Brain microvascular endothelial cell (primary cell): ENCODE measurements at regions not wholly inside any gene's neighbourhood (a gene's known extent, or its start where the extent isn't known, plus 50 kb on each side); places are given as distances from the start of the nearest gene placed in this dataset.

Experiments used
- DNase-seq: peaks from one replicate; pipeline ENCODE4 v3.0.0-alpha.2; 2020
- H3K27ac ChIP-seq: fragments of 250-450 bp; sonication (Bioruptor Pico); 2 replicates; pipeline ENCODE4 v1.5.1; 2020; ENCODE audit warnings: mild to moderate bottlenecking, moderate library complexity
- H3K27me3 ChIP-seq: fragments of 250-450 bp; sonication (Bioruptor Pico); replicated peaks from 2 replicates; pipeline ENCODE4 v1.5.1; 2020; ENCODE audit warnings: mild to moderate bottlenecking
- H3K36me3 ChIP-seq: fragments of 250-450 bp; sonication (Bioruptor Pico); replicated peaks from 2 replicates; pipeline ENCODE4 v1.5.1; 2020; ENCODE audit warnings: mild to moderate bottlenecking
- H3K4me3 ChIP-seq: 2 replicates; pipeline ENCODE4 v1.5.1; 2011; ENCODE audit warnings: low read depth, mild to moderate bottlenecking, control low read depth, low read length, moderate library complexity
- CTCF ChIP-seq: IDR thresholded peaks from 2 replicates; pipeline ENCODE4 v1.5.1; 2011; ENCODE audit warnings: low read depth, mild to moderate bottlenecking, moderate library complexity, low read length, control low read depth, inconsistent platforms; ENCODE audit errors: missing control alignments
- in situ Hi-C: cut with HindIII; loops from 2 replicates; pipeline ENCODE4 v1.10.0; 2017; ENCODE audit warnings: low sequenced_read_pairs, low pct_ligation_motif_present

- TF ChIP-seq CTCF, result no peak
- Histone ChIP-seq H3K27ac (no peak overlapping the region), H3K36me3 (no peaks in the 10 kb centered on the region), H3K27me3 (no peaks in the 10 kb centered on the region), H3K4me3 (no peak overlapping the region)
- DNase-seq, result no peak
- in situ Hi-C loops, result no loop called here
These were observed 526.9 kb upstream of the NECTIN3 start for GRCh38 chr3:110544730-110545129.

- no peak for DNase-seq
- no peak overlapping the region for H3K27ac ChIP-seq
- H3K4me3 ChIP-seq, result no peak overlapping the region
- no peaks in the 10 kb centered on the region for H3K36me3 ChIP-seq
- in situ Hi-C loops, result no loop called here
- no peak for TF ChIP-seq CTCF
- no peaks in the 10 kb centered on the region for H3K27me3 ChIP-seq
These were observed 521.1 kb upstream of the NECTIN3 start for GRCh38 chr3:110550511-110550910.

GRCh38 chr3:110562621-110563020, 509.0 kb upstream of the NECTIN3 start:
- TF ChIP-seq CTCF, result no peak
- DNase-seq, result peak; percentile 6
- in situ Hi-C loops, result no loop called here
- Histone ChIP-seq H3K4me3 (no peak overlapping the region), H3K27me3 (no peaks in the 10 kb centered on the region), H3K27ac (no peak overlapping the region), H3K36me3 (no peaks in the 10 kb centered on the region)

- Histone ChIP-seq H3K4me3 (no peak overlapping the region), H3K27ac (no peak overlapping the region), H3K36me3 (no peaks in the 10 kb centered on the region), H3K27me3 (no peaks in the 10 kb centered on the region)
- in situ Hi-C loops, result no loop called here
- DNase-seq, result no peak
- TF ChIP-seq CTCF, result no peak
These were observed 506.9 kb upstream of the NECTIN3 start for GRCh38 chr3:110564674-110565073.

GRCh38 chr3:110567029-110567428, 504.6 kb upstream of the NECTIN3 start:
- in situ Hi-C loops, result no loop called here
- Histone ChIP-seq H3K27ac (no peak overlapping the region), H3K36me3 (no peaks in the 10 kb centered on the region), H3K27me3 (no peaks in the 10 kb centered on the region), H3K4me3 (no peak overlapping the region)
- DNase-seq, result no peak
- TF ChIP-seq CTCF, result no peak

- no peaks in the 10 kb centered on the region for H3K27me3 ChIP-seq
- H3K4me3 ChIP-seq, result no peak overlapping the region
- peak; percentile 69 for DNase-seq
- no peak overlapping the region for H3K27ac ChIP-seq
- no peaks in the 10 kb centered on the region for H3K36me3 ChIP-seq
- no peak for TF ChIP-seq CTCF
- in situ Hi-C loops, result no loop called here
These were observed 503.4 kb upstream of the NECTIN3 start for GRCh38 chr3:110568246-110568645.
